ENCODE measurements at regions not wholly inside any gene's neighbourhood (a gene's known extent, or its start where the extent isn't known, plus 50 kb on each side); places are given as distances from the start of the nearest gene placed in this dataset.

GRCh38 chr1:204763773-204764427, 78.4 kb upstream of the LRRN2 start:
- H3K4me3 ChIP-seq (ENCODE audit: control insufficient read depth in 2 of 3, extremely low read depth in 1 of 3, insufficient read depth in 2 of 3, low read depth in 1 of 3, low read length in 3 of 3), result no peak overlapping the region
- H3K79me2 ChIP-seq (ENCODE audit: control insufficient read depth, insufficient read depth, low read length), result no peaks in the 10 kb centered on the region
- dilution Hi-C loops (cut with MboI; ENCODE audit: extremely low pct_ligation_motif_present, low sequenced_read_pairs), result no loop called here
- TF ChIP-seq EZH2 (IDR thresholded peaks at IDR 0.05; ENCODE audit: low read length), result no peak
- TF ChIP-seq, protein P1, sequence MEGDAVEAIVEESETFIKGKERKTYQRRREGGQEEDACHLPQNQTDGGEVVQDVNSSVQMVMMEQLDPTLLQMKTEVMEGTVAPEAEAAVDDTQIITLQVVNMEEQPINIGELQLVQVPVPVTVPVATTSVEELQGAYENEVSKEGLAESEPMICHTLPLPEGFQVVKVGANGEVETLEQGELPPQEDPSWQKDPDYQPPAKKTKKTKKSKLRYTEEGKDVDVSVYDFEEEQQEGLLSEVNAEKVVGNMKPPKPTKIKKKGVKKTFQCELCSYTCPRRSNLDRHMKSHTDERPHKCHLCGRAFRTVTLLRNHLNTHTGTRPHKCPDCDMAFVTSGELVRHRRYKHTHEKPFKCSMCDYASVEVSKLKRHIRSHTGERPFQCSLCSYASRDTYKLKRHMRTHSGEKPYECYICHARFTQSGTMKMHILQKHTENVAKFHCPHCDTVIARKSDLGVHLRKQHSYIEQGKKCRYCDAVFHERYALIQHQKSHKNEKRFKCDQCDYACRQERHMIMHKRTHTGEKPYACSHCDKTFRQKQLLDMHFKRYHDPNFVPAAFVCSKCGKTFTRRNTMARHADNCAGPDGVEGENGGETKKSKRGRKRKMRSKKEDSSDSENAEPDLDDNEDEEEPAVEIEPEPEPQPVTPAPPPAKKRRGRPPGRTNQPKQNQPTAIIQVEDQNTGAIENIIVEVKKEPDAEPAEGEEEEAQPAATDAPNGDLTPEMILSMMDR (optimal IDR thresholded peaks at IDR 0.05 in 1 of 3, IDR thresholded peaks at IDR 0.05 in 1 of 3, conservative IDR thresholded peaks at IDR 0.05 in 1 of 3; ENCODE audit: extremely low read depth in 1 of 3, insufficient read depth in 2 of 3, low read length in 3 of 3), result peak; percentile 80 to 95 (median 87)
- H3K4me1 ChIP-seq (ENCODE audit: control insufficient read depth, extremely low read depth, insufficient read depth, low read length), result no peaks in the 10 kb centered on the region
- no peak overlapping the region for H2AFZ ChIP-seq (ENCODE audit: control insufficient read depth, low read length)
- no peak overlapping the region for H3K27ac ChIP-seq (ENCODE audit: control insufficient read depth, insufficient read depth, low read length)
- H3K4me2 ChIP-seq (ENCODE audit: control insufficient read depth, extremely low read depth, insufficient read depth, low read depth, low read length), result no peak overlapping the region
- H3K9me1 ChIP-seq (ENCODE audit: control insufficient read depth, extremely low read depth, insufficient read depth, low read length), result no peaks in the 10 kb centered on the region
- peak; percentile 19 for DNase-seq (ENCODE audit: low read depth, low spot score)
- peaks cover 8% of the 10 kb centered on the region for H3K27me3 ChIP-seq (ENCODE audit: control insufficient read depth, extremely low read depth, insufficient read depth, low read length)
- H3K9ac ChIP-seq (ENCODE audit: control insufficient read depth, extremely low read depth, insufficient read depth, low read length), result no peak overlapping the region
- H4K20me1 ChIP-seq (ENCODE audit: control insufficient read depth, extremely low read depth, insufficient read depth, low read length), result no peaks in the 10 kb centered on the region
- no peaks in the 10 kb centered on the region for H3K9me3 ChIP-seq (ENCODE audit: control insufficient read depth, low read depth, low read length)
- FAIRE-seq, result no peak
- H3K36me3 ChIP-seq (ENCODE audit: control insufficient read depth in 2 of 2, extremely low read depth in 1 of 2, insufficient read depth in 2 of 2, low read length in 2 of 2), result no peaks in the 10 kb centered on the region

DNA sequence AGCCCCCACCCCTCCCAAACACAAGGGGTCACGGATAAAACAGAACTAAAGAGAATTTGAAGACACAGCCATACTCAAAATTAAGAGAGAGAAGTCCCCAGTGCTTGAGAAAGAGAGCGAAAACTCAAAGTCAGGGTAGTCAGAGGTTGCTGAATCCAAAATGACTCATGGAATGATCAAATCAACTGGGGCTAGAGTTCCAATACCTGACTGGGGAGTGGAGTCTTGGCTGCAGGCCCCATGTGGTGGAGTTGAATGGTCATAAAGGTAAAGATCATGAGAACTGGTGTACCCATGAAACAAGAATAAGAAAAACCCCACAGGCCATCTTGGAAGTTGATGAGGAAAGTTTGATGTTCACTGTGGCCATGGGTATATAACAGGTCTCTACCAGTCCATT, 84.5 kb upstream of the LRRN2 start:
- H3K4me3 ChIP-seq (ENCODE audit: control insufficient read depth in 2 of 3, extremely low read depth in 1 of 3, insufficient read depth in 2 of 3, low read depth in 1 of 3, low read length in 3 of 3), result no peak overlapping the region
- H3K79me2 ChIP-seq (ENCODE audit: control insufficient read depth, insufficient read depth, low read length), result no peaks in the 10 kb centered on the region
- no peak overlapping the region for H3K4me2 ChIP-seq (ENCODE audit: control insufficient read depth, extremely low read depth, insufficient read depth, low read depth, low read length)
- H3K27me3 ChIP-seq (ENCODE audit: control insufficient read depth, extremely low read depth, insufficient read depth, low read length), result peaks cover 24% of the 10 kb centered on the region
- no peaks in the 10 kb centered on the region for H3K36me3 ChIP-seq (ENCODE audit: control insufficient read depth in 2 of 2, extremely low read depth in 1 of 2, insufficient read depth in 2 of 2, low read length in 2 of 2)
- no peaks in the 10 kb centered on the region for H3K4me1 ChIP-seq (ENCODE audit: control insufficient read depth, extremely low read depth, insufficient read depth, low read length)
- H3K9me3 ChIP-seq (ENCODE audit: control insufficient read depth, low read depth, low read length), result no peaks in the 10 kb centered on the region
- no peak overlapping the region for H2AFZ ChIP-seq (ENCODE audit: control insufficient read depth, low read length)
- FAIRE-seq, result no peak
- TF ChIP-seq, protein P1 (optimal IDR thresholded peaks at IDR 0.05 in 1 of 3, IDR thresholded peaks at IDR 0.05 in 1 of 3, conservative IDR thresholded peaks at IDR 0.05 in 1 of 3; ENCODE audit: extremely low read depth in 1 of 3, insufficient read depth in 2 of 3, low read length in 3 of 3), result no peak
- TF ChIP-seq EZH2 (IDR thresholded peaks at IDR 0.05; ENCODE audit: low read length), result no peak
- H4K20me1 ChIP-seq (ENCODE audit: control insufficient read depth, extremely low read depth, insufficient read depth, low read length), result no peaks in the 10 kb centered on the region
- dilution Hi-C loops (cut with MboI; ENCODE audit: extremely low pct_ligation_motif_present, low sequenced_read_pairs), result no loop called here
- H3K9me1 ChIP-seq (ENCODE audit: control insufficient read depth, extremely low read depth, insufficient read depth, low read length), result no peaks in the 10 kb centered on the region
- no peak for DNase-seq (ENCODE audit: low read depth, low spot score)
- H3K9ac ChIP-seq (ENCODE audit: control insufficient read depth, extremely low read depth, insufficient read depth, low read length), result no peak overlapping the region
- no peak overlapping the region for H3K27ac ChIP-seq (ENCODE audit: control insufficient read depth, insufficient read depth, low read length)

All from keratinocyte (primary cell).